Stomach (tissue), 8 donors: ENCODE measurements at regions not wholly inside any gene's neighbourhood (a gene's known extent, or its start where the extent isn't known, plus 50 kb on each side); places are given as distances from the start of the nearest gene placed in this dataset.

Source experiments
- DNase-seq, 2 donors: peaks; one replicate each; pipeline versions ENCODE4 v3.0.0 to v3.0.0-alpha.2; 2013 to 2019
- H3K27ac ChIP-seq, 5 donors: fragments of 200-600 bp in 4 of 5; sonication (generic) in 4 of 5; one replicate each; pipeline ENCODE4 v1.5.1; 2013 to 2019; ENCODE audit warnings: mild to moderate bottlenecking in 1 of 5, moderate library complexity in 1 of 5
- H3K27me3 ChIP-seq, 3 donors: fragments of 200-600 bp; sonication (generic); one replicate each; pipeline ENCODE4 v1.5.1; 2017 to 2019; ENCODE audit warnings: mixed run types in 1 of 3
- H3K36me3 ChIP-seq, 4 donors: fragments of 200-600 bp; sonication (generic); 1 replicate in 3 of 4; 2 replicates in 1 of 4; pipeline ENCODE4 v1.5.1; 2016 to 2019
- H3K4me1 ChIP-seq, 4 donors: fragments of 200-600 bp; sonication (generic); one replicate each; pipeline ENCODE4 v1.5.1; 2016 to 2019
- H3K4me3 ChIP-seq, 4 donors: fragments of 200-600 bp; sonication (generic) in 3 of 4; one replicate each; pipeline ENCODE4 v1.5.1; 2016 to 2019; ENCODE audit warnings: mild to moderate bottlenecking in 1 of 4
- H3K9me3 ChIP-seq, 4 donors: fragments of 200-600 bp; sonication (generic); one replicate each; pipeline ENCODE4 v1.5.1; 2016 to 2019
- CTCF ChIP-seq, 7 experiments: fragments of 450-650 bp in 4 of 7; fragments of 200-600 bp in 3 of 7; sonication (generic) in 3 of 7; IDR thresholded peaks; one replicate each; pipeline ENCODE4 v1.5.1; 2016 to 2019; ENCODE audit warnings: antibody characterized with exemption in 7 of 7, control low read depth in 2 of 7, mild to moderate bottlenecking in 1 of 7
- EP300 ChIP-seq: sonication (generic); formaldehyde crosslinking; IDR thresholded peaks from one replicate; pipeline ENCODE4 v1.6.1; 2017; ENCODE audit warnings: antibody characterized with exemption
- POLR2A ChIP-seq, 4 donors: fragments of 450-650 bp; IDR thresholded peaks; one replicate each; pipeline ENCODE4 v1.6.1; 2016; ENCODE audit warnings: antibody characterized with exemption in 4 of 4, control low read depth in 2 of 4, mild to moderate bottlenecking in 1 of 4, moderate library complexity in 1 of 4
- POLR2AphosphoS5 ChIP-seq, 3 donors: sonication (generic); formaldehyde crosslinking; IDR thresholded peaks; one replicate each; pipeline ENCODE4 v1.6.1; 2016; ENCODE audit warnings: antibody characterized with exemption in 3 of 3
- WGBS, 5 donors: extraction: QIAGEN DNeasy Blood & Tissue Kit in 3 of 5; methylation state at CpG; one replicate each; pipeline versions ENCODE4 v1.1.5 to v1.1.7; 2013 to 2018; 5-methylcytosine and 5-hydroxymethylcytosine counted together
- intact Hi-C: fragments of 100-400 bp; cut with DNase I; formaldehyde crosslinking; loops from one replicate; pipeline ENCODE4 v1.15.1; 2023; ENCODE audit warnings: low total_unique reads
- donor health status: healthy with polysubstance abuse.
- donor health status: Bipolar disorder and iron deficiency.
- donor health status: healthy.

DNA sequence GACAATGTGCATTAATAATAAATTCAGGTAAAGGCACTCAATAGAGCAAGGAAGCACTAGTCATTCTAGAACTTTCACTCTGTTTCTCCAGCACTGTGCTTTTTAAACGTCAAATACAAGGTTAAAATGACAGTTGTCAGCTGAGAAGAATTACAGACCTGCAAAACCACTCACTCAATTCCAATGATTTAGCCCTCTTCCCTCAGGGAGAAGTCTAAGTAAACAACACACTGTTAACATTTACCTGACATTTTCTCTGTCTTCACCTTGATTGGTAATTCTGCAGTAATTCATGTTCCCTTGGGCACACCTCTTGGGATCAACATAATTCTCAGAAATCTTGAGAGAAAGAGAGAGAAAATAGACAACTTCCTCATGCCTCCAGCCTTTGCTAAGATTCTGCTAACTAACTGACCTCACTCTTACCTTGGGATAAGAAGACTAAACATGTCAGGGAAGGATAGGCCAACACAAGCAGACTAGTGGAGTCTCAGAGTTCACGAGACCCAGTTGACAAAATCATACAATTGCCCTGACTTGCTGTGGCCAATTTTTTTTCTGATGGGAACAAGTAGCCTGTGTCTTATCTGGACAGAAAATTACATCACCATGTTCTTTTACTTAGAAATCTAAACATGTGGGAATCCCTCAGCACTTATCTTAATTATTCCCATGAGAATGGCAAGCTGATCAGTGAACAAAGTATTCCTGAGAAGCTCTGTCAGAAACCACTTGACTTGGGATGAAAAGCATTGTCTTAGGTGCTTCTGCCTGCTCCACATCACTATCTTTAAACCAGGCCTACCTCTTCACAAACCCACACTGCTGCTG is 516.8 kb upstream of the FAT3 start:
- Histone ChIP-seq H3K9me3 (no peaks in the 10 kb centered on the region), H3K27me3 (no peaks in the 10 kb centered on the region), H3K36me3 (no peaks in the 10 kb centered on the region), H3K4me1 (no peaks in the 10 kb centered on the region), H3K4me3 (no peak overlapping the region), H3K27ac (no peak overlapping the region)
- TF ChIP-seq EP300 = no peak
- no peak for TF ChIP-seq CTCF (IDR thresholded peaks at IDR 0.05)
- TF ChIP-seq POLR2A (IDR thresholded peaks at IDR 0.05) = no peak
- no peak for DNase-seq
- intact Hi-C loops = no loop called here
- 52 to 73% (median 54%) methylated on average over 2 of the region's 2 CpGs for WGBS, 5 donors

GRCh38 chr11:91703042-91703441 is 521.6 kb upstream of the FAT3 start:
- intact Hi-C loops = no loop called here
- Histone ChIP-seq H3K4me1 (no peaks in the 10 kb centered on the region), H3K4me3 (no peak overlapping the region), H3K9me3 (no peaks in the 10 kb centered on the region), H3K27me3 (no peaks in the 10 kb centered on the region), H3K27ac (no peak overlapping the region), H3K36me3 (no peaks in the 10 kb centered on the region)
- 40 to 70% (median 50%) methylated on average over 1 of the region's 1 CpG for WGBS, 5 donors
- peak in 1 of 2 donors; percentile 7 for DNase-seq
- no peak for TF ChIP-seq POLR2A (IDR thresholded peaks at IDR 0.05)
- no peak for TF ChIP-seq EP300
- no peak for TF ChIP-seq CTCF (IDR thresholded peaks at IDR 0.05)
- TF ChIP-seq POLR2AphosphoS5 (IDR thresholded peaks at IDR 0.05) = no peak

GRCh38 chr11:91700854-91701253 is 523.8 kb upstream of the FAT3 start:
- intact Hi-C loops = no loop called here
- 67 to 81% (median 71%) methylated on average over 2 of the region's 2 CpGs for WGBS, 5 donors
- no peaks in the 10 kb centered on the region for H3K4me1 ChIP-seq
- H3K9me3 ChIP-seq = no peaks in the 10 kb centered on the region
- DNase-seq = no peak
- H3K36me3 ChIP-seq = no peaks in the 10 kb centered on the region
- H3K27ac ChIP-seq = no peak overlapping the region
- no peak overlapping the region for H3K4me3 ChIP-seq
- H3K27me3 ChIP-seq = no peaks in the 10 kb centered on the region
- TF ChIP-seq EP300 (no peak), POLR2A (IDR thresholded peaks at IDR 0.05) (no peak), POLR2AphosphoS5 (IDR thresholded peaks at IDR 0.05) (no peak), CTCF (IDR thresholded peaks at IDR 0.05) (no peak)

DNA sequence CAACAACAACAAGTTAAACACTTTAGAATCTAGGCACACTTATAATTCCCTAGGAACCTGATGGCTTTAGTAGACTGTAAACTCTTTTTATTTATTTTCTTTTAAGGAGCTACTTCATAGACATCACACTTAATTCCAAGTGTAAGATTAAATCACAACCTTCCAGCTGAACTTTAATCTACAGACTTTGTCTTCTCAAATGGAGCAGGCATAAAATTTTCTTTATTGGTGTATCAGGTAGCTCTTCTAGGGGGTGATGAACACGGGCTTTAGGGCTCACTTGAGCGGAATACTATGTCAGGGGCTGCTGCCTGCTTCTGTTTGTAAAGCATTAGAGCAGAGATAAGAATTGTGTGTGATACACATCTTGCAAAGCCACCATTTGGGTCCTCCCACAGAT is 525.8 kb upstream of the FAT3 start:
- no peak for DNase-seq
- Histone ChIP-seq H3K4me1 (no peaks in the 10 kb centered on the region), H3K36me3 (no peaks in the 10 kb centered on the region), H3K27ac (no peak overlapping the region), H3K27me3 (no peaks in the 10 kb centered on the region), H3K9me3 (no peaks in the 10 kb centered on the region), H3K4me3 (no peak overlapping the region)
- WGBS, 5 donors = 40 to 60% (median 45%) methylated on average over 2 of the region's 2 CpGs
- intact Hi-C loops = no loop called here
- TF ChIP-seq POLR2AphosphoS5 (IDR thresholded peaks at IDR 0.05) = no peak
- TF ChIP-seq CTCF (IDR thresholded peaks at IDR 0.05) = no peak
- TF ChIP-seq EP300 = no peak
- no peak for TF ChIP-seq POLR2A (IDR thresholded peaks at IDR 0.05)
